OCI-LY7 (cell line): ENCODE measurements at regions not wholly inside any gene's neighbourhood (a gene's known extent, or its start where the extent isn't known, plus 50 kb on each side); places are given as distances from the start of the nearest gene placed in this dataset.

ENCODE experiments used
- BruUV-seq: library from RNA; stranded (reverse); fragments of 400-500 nt; replicated peaks from 2 replicates; lab custom pipeline; 2021; lab: Mats Ljungman, UMichigan
- CTCF ChIA-PET: fragments of 300-600 bp; sonication (Branson Sonifier 250); formaldehyde crosslinking; loops from one replicate; lab custom pipeline; 2022; ENCODE audit warnings: antibody characterized with exemption; ENCODE audit not compliant: unreplicated experiment; lab: Charles Lee
- POLR2A ChIA-PET: fragments of 300-600 bp; sonication (Branson Sonifier 250); formaldehyde crosslinking; loops from one replicate; lab custom pipeline; 2022; ENCODE audit warnings: antibody characterized with exemption; lab: Charles Lee
- DNase-seq: peaks from one replicate; pipeline ENCODE4 v3.0.0-alpha.2; 2015; ENCODE audit warnings: low spot score
- H2AFZ ChIP-seq: fragments of 200-600 bp; sonication (generic), shearing (Covaris generic); 2 replicates; pipeline ENCODE4 v1.6.1; 2014; ENCODE audit warnings: mild to moderate bottlenecking, antibody characterized with exemption, low read length, moderate library complexity
- H3K27ac ChIP-seq: fragments of 200-600 bp; sonication (generic); 2 replicates; pipeline ENCODE4 v1.5.1; 2014; ENCODE audit warnings: mixed run types, low read depth, mild to moderate bottlenecking, moderate library complexity, low read length, inconsistent platforms; ENCODE audit not compliant: poor library complexity, severe bottlenecking
- H3K36me3 ChIP-seq: fragments of 200-600 bp; sonication (generic); 2 replicates; pipeline ENCODE4 v1.6.1; 2014; ENCODE audit warnings: mild to moderate bottlenecking, antibody characterized with exemption, low read length, moderate library complexity, mixed read lengths; ENCODE audit not compliant: insufficient read depth
- H3K4me1 ChIP-seq: fragments of 200-600 bp; sonication (generic); 2 replicates; pipeline ENCODE4 v1.5.1; 2014; ENCODE audit warnings: mild to moderate bottlenecking, low read length; ENCODE audit not compliant: insufficient read depth, poor library complexity, severe bottlenecking
- H3K4me2 ChIP-seq: fragments of 200-600 bp; sonication (generic); 2 replicates; pipeline ENCODE4 v1.6.1; 2014; ENCODE audit warnings: mild to moderate bottlenecking, low read length
- H3K4me3 ChIP-seq: fragments of 200-600 bp; sonication (generic); 2 replicates; pipeline ENCODE4 v1.5.1; 2014; ENCODE audit warnings: mild to moderate bottlenecking, low read depth, low read length; ENCODE audit not compliant: poor library complexity, severe bottlenecking
- H3K79me2 ChIP-seq: fragments of 200-600 bp; sonication (generic); 2 replicates; pipeline ENCODE4 v1.6.1; 2016; ENCODE audit warnings: low read depth, mild to moderate bottlenecking, low read length, moderate library complexity, mixed read lengths; ENCODE audit not compliant: insufficient read depth
- H3K9me2 ChIP-seq: fragments of 200-600 bp; sonication (generic); 2 replicates; pipeline ENCODE4 v1.6.1; 2016; ENCODE audit warnings: mild to moderate bottlenecking, low read length, mixed read lengths; ENCODE audit not compliant: insufficient read depth
- H3K9me3 ChIP-seq: fragments of 200-600 bp; sonication (generic); 2 replicates; pipeline ENCODE4 v1.6.1; 2014; ENCODE audit warnings: mild to moderate bottlenecking, mixed run types, low read length, mixed read lengths
- H4K20me1 ChIP-seq: fragments of 200-600 bp; sonication (generic); 2 replicates; pipeline ENCODE4 v1.6.1; 2014; ENCODE audit warnings: mild to moderate bottlenecking, antibody characterized with exemption, low read length, moderate library complexity, mixed read lengths; ENCODE audit not compliant: insufficient read depth
- EZH2phosphoT487 ChIP-seq: fragments of 200-600 bp; sonication (generic); IDR thresholded peaks from 2 replicates; pipeline ENCODE4 v1.6.1; 2018; ENCODE audit warnings: low read depth, borderline replicate concordance, mild to moderate bottlenecking, mixed run types, antibody characterized with exemption, low read length, moderate library complexity, mixed read lengths
- intact Hi-C: fragments of 100-400 bp; cut with micrococcal nuclease; formaldehyde crosslinking; loops from one replicate; pipeline ENCODE4 v1.10.0; 2022; ENCODE audit not compliant: unreplicated experiment
- TF ChIP-seq, protein P1 (sequence below): fragments of 200-600 bp; sonication (generic); conservative IDR thresholded peaks from 2 replicates; pipeline ENCODE4 v1.5.1; 2014; ENCODE audit warnings: mild to moderate bottlenecking, antibody characterized with exemption, low read length, moderate library complexity, mixed read lengths

DNA sequence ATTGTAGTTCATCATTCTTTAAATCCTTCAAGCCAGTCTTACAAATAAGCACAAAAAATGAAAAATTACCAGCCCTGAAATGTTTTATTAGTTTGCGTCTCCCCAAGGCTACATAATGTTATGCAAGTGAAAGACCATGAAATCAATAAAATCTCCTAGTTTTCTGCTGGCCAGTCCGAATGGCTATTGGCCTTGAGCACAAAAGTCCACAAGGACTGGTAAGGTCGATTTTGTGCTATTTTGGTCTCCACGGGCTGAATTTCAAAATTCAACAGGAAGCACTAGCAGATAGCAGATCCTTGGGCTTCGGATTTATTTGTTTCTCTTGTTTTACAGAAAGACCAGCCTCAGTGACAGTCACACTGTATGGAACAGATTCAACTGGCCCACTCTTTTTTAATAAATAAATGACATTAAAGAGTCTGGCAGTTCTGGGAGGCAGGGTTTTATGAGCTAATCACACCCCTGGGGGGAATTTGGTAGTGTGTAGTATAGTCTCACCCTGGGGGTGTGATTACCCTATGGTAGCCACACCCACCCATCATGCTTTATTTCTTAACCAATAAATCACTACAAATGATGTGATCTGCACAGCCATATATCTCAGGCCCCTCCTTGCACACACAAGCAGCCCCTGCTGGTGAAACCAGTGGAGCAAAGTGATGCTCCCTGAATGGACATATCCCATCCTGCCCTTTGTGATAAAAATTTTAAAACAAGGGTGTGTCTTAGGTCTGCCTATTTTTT is 51.1 kb upstream of the TMEM33 start:
- BruUV-seq = no TSS peak
- no peaks in the 10 kb centered on the region for H3K9me3 ChIP-seq
- H3K36me3 ChIP-seq = no peaks in the 10 kb centered on the region
- ChIA-PET POLR2A (no interaction called here), CTCF (no interaction called here)
- no peaks in the 10 kb centered on the region for H3K4me1 ChIP-seq
- TF ChIP-seq EZH2phosphoT487 = no peak
- TF ChIP-seq, protein P1, sequence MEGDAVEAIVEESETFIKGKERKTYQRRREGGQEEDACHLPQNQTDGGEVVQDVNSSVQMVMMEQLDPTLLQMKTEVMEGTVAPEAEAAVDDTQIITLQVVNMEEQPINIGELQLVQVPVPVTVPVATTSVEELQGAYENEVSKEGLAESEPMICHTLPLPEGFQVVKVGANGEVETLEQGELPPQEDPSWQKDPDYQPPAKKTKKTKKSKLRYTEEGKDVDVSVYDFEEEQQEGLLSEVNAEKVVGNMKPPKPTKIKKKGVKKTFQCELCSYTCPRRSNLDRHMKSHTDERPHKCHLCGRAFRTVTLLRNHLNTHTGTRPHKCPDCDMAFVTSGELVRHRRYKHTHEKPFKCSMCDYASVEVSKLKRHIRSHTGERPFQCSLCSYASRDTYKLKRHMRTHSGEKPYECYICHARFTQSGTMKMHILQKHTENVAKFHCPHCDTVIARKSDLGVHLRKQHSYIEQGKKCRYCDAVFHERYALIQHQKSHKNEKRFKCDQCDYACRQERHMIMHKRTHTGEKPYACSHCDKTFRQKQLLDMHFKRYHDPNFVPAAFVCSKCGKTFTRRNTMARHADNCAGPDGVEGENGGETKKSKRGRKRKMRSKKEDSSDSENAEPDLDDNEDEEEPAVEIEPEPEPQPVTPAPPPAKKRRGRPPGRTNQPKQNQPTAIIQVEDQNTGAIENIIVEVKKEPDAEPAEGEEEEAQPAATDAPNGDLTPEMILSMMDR = no peak
- intact Hi-C loops = loop anchor here (1.0 to 2.0 kb wide), 2 partner anchors 191 to 603 kb away; no protein-coding TSS in a partner anchor
- no peaks in the 10 kb centered on the region for H3K79me2 ChIP-seq
- no peak overlapping the region for H3K4me3 ChIP-seq
- no peaks in the 10 kb centered on the region for H3K9me2 ChIP-seq
- H2AFZ ChIP-seq = no peak overlapping the region
- H4K20me1 ChIP-seq = no peaks in the 10 kb centered on the region
- H3K27ac ChIP-seq = no peak overlapping the region
- no peak for DNase-seq
- H3K4me2 ChIP-seq = no peak overlapping the region

GRCh38 chr4:41882625-41883347 is 52.4 kb upstream of the TMEM33 start:
- Histone ChIP-seq H3K9me2 (no peaks in the 10 kb centered on the region), H3K36me3 (no peaks in the 10 kb centered on the region), H2AFZ (no peak overlapping the region), H3K4me1 (no peaks in the 10 kb centered on the region), H3K9me3 (no peaks in the 10 kb centered on the region), H3K27ac (no peak overlapping the region), H3K4me3 (no peak overlapping the region), H3K79me2 (no peaks in the 10 kb centered on the region), H3K4me2 (no peak overlapping the region), H4K20me1 (no peaks in the 10 kb centered on the region)
- ChIA-PET POLR2A (no interaction called here), CTCF (no interaction called here)
- TF ChIP-seq, protein P1 = peak; percentile 95
- TF ChIP-seq EZH2phosphoT487 = no peak
- no TSS peak for BruUV-seq
- peak; percentile 40 for DNase-seq
- intact Hi-C loops = loop anchor here (1.0 to 2.0 kb wide), 2 partner anchors 189 to 602 kb away; no protein-coding TSS in a partner anchor
